ENCODE measurements at regions not wholly inside any gene's neighbourhood (a gene's known extent, or its start where the extent isn't known, plus 50 kb on each side); places are given as distances from the start of the nearest gene placed in this dataset.

GRCh38 chr12:124425667-124426066 is 130.8 kb downstream of the RFLNA start:
- H3K4me3 Mint-ChIP-seq, result no peak overlapping the region
- peaks cover 65% of the 10 kb centered on the region for H3K36me3 Mint-ChIP-seq (ENCODE audit: low read depth)
- intact Hi-C loops (cut with DNase I, micrococcal nuclease), result no loop called here

DNA sequence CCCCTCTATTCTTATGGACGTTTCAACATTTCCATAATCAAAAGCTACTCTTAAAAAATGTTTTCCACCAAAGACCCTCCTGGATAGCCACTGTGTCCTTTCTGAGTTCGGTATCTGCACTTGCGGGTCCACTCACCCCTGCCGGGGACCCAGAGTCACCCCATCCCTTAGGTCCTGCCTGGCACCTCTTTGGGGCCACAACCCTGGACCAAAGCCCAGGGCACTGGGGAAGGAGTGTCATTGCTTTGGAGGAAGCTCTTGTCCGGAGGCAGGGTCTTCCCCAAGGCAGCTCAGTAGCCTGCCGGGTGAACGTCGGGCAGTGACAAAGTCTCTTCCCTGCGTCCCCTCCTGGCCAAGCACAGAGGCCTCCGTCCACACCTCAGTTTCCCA is 129.6 kb downstream of the RFLNA start:
- Mint-ChIP-seq H3K36me3 (ENCODE audit: low read depth) (peaks cover 67% of the 10 kb centered on the region), H3K4me3 (no peak overlapping the region), H3K27ac (no peak overlapping the region), H3K9me3 (no peaks in the 10 kb centered on the region), H3K4me1 (ENCODE audit: low read depth) (no peaks in the 10 kb centered on the region), H3K27me3 (no peaks in the 10 kb centered on the region)
- TF ChIP-seq, protein P1, sequence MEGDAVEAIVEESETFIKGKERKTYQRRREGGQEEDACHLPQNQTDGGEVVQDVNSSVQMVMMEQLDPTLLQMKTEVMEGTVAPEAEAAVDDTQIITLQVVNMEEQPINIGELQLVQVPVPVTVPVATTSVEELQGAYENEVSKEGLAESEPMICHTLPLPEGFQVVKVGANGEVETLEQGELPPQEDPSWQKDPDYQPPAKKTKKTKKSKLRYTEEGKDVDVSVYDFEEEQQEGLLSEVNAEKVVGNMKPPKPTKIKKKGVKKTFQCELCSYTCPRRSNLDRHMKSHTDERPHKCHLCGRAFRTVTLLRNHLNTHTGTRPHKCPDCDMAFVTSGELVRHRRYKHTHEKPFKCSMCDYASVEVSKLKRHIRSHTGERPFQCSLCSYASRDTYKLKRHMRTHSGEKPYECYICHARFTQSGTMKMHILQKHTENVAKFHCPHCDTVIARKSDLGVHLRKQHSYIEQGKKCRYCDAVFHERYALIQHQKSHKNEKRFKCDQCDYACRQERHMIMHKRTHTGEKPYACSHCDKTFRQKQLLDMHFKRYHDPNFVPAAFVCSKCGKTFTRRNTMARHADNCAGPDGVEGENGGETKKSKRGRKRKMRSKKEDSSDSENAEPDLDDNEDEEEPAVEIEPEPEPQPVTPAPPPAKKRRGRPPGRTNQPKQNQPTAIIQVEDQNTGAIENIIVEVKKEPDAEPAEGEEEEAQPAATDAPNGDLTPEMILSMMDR (IDR thresholded peaks at IDR 0.05), result no peak
- Histone ChIP-seq H3K4me3 (ENCODE audit: low read length) (no peak overlapping the region), H3K36me3 (ENCODE audit: insufficient read depth, low read length) (peaks cover 69% of the 10 kb centered on the region), H3K27me3 (ENCODE audit: control insufficient read depth in 1 of 2, insufficient read depth in 2 of 2, low read length in 2 of 2) (no peaks in the 10 kb centered on the region), H3K27ac (ENCODE audit: low read depth in 1 of 2, low read length in 2 of 2) (no peak overlapping the region), H3K4me1 (ENCODE audit: insufficient read depth, low read length) (no peaks in the 10 kb centered on the region), H3K9me3 (ENCODE audit: control insufficient read depth in 1 of 2, insufficient read depth in 1 of 2, low read length in 2 of 2) (no peaks in the 10 kb centered on the region)
- DNase-seq, result no peak
- no peak for ATAC-seq (ENCODE audit: poor library complexity)
- intact Hi-C loops (cut with DNase I, micrococcal nuclease), result no loop called here
- CTCF ChIA-PET, result interaction anchor here (1.0 kb wide), 1 partner anchor 25 kb away, joined by 3 read pairs; no protein-coding TSS in a partner anchor
- POLR2A ChIA-PET, result no interaction called here

More at GRCh38 chr12:124425667-124426066, 130.8 kb downstream of the RFLNA start:
- no peaks in the 10 kb centered on the region for H3K4me1 ChIP-seq (ENCODE audit: insufficient read depth, low read length)
- no peak for ATAC-seq (ENCODE audit: poor library complexity)
- Mint-ChIP-seq H3K4me1 (ENCODE audit: low read depth) (no peaks in the 10 kb centered on the region), H3K27me3 (no peaks in the 10 kb centered on the region), H3K27ac (no peak overlapping the region), H3K9me3 (no peaks in the 10 kb centered on the region)
- TF ChIP-seq, protein P1 (IDR thresholded peaks at IDR 0.05), result no peak
- ChIA-PET CTCF (no interaction called here), POLR2A (no interaction called here)
- no peak for DNase-seq
- peaks cover 69% of the 10 kb centered on the region for H3K36me3 ChIP-seq (ENCODE audit: insufficient read depth, low read length)
- no peaks in the 10 kb centered on the region for H3K27me3 ChIP-seq (ENCODE audit: control insufficient read depth in 1 of 2, insufficient read depth in 2 of 2, low read length in 2 of 2)
- H3K27ac ChIP-seq (ENCODE audit: low read depth in 1 of 2, low read length in 2 of 2), result no peak overlapping the region
- H3K4me3 ChIP-seq (ENCODE audit: low read length), result no peak overlapping the region
- no peaks in the 10 kb centered on the region for H3K9me3 ChIP-seq (ENCODE audit: control insufficient read depth in 1 of 2, insufficient read depth in 1 of 2, low read length in 2 of 2)

GRCh38 chr12:124423761-124424515 is 129.0 kb downstream of the RFLNA start:
- TF ChIP-seq, protein P1 (IDR thresholded peaks at IDR 0.05), result no peak
- H3K4me3 ChIP-seq (ENCODE audit: low read length), result no peak overlapping the region
- H3K27ac ChIP-seq (ENCODE audit: low read depth in 1 of 2, low read length in 2 of 2), result no peak overlapping the region
- no peaks in the 10 kb centered on the region for H3K4me1 ChIP-seq (ENCODE audit: insufficient read depth, low read length)
- POLR2A ChIA-PET, result no interaction called here
- no peaks in the 10 kb centered on the region for H3K9me3 ChIP-seq (ENCODE audit: control insufficient read depth in 1 of 2, insufficient read depth in 1 of 2, low read length in 2 of 2)
- no peaks in the 10 kb centered on the region for H3K27me3 ChIP-seq (ENCODE audit: control insufficient read depth in 1 of 2, insufficient read depth in 2 of 2, low read length in 2 of 2)
- intact Hi-C loops (cut with DNase I, micrococcal nuclease), result no loop called here
- CTCF ChIA-PET, result interaction anchor here (1.0 kb wide), 1 partner anchor 24 kb away, joined by 3 read pairs; no protein-coding TSS in a partner anchor
- ATAC-seq (ENCODE audit: poor library complexity), result no peak
- Mint-ChIP-seq H3K27ac (no peak overlapping the region), H3K36me3 (ENCODE audit: low read depth) (peaks cover 73% of the 10 kb centered on the region), H3K9me3 (no peaks in the 10 kb centered on the region), H3K4me3 (no peak overlapping the region), H3K4me1 (ENCODE audit: low read depth) (no peaks in the 10 kb centered on the region), H3K27me3 (no peaks in the 10 kb centered on the region)
- H3K36me3 ChIP-seq (ENCODE audit: insufficient read depth, low read length), result peaks cover 69% of the 10 kb centered on the region
- DNase-seq, result peak in 2 of 14 experiments; percentile 23 to 51

Measured in CD4-positive, alpha-beta T cell (primary cell).